A549 (cell line): ENCODE measurements at regions not wholly inside any gene's neighbourhood (a gene's known extent, or its start where the extent isn't known, plus 50 kb on each side); places are given as distances from the start of the nearest gene placed in this dataset.

Experiments used
- ATAC-seq, 2 experiments: fragments of 200-7000 bp in 1 of 2; fragments of >200 bp in 1 of 2; cut with Nextera tagmentation in 1 of 2; cut with Tn5 transposase in 1 of 2; 3 replicates each; pipeline versions ENCODE4 v1.8.0 to v1.9.1; 2018 to 2020; ENCODE audit warnings: mild to moderate bottlenecking in 1 of 2, moderate library complexity in 1 of 2
- CTCF ChIA-PET: fragments of 300-600 bp; sonication (Branson Sonifier 250); formaldehyde crosslinking; extraction: SDS; loops from one replicate; lab custom pipeline; 2021; ENCODE audit warnings: antibody characterized with exemption, inconsistent platforms; lab: Yijun Ruan, JAX
- POLR2A ChIA-PET: fragments of 350-600 bp; formaldehyde crosslinking; extraction: SDS; loops from one replicate; lab custom pipeline; 2021; ENCODE audit warnings: antibody characterized with exemption, inconsistent platforms; lab: Yijun Ruan, JAX
- DNase-seq, 2 experiments: peaks; one replicate each; pipeline versions ENCODE4 v3.0.0 to v3.0.0-alpha.2; 2011 to 2016; ENCODE audit warnings: low read depth in 1 of 2, low spot score in 1 of 2
- FAIRE-seq: peaks from 2 replicates; lab custom pipeline; 2011; peaks lifted over from hg19 to GRCh38; lab: Jason Lieb, UNC
- H3K27ac ChIP-seq, 2 experiments: fragments of >200 bp; sonication (Bioruptor Twin); formaldehyde crosslinking; 3 replicates each; pipeline ENCODE4 v1.5.1; 2016 to 2017
- H3K4me1 ChIP-seq: fragments of >200 bp; sonication (Bioruptor Twin); formaldehyde crosslinking; 3 replicates; pipeline ENCODE4 v1.6.1; 2016
- H3K4me2 ChIP-seq: fragments of >200 bp; sonication (Bioruptor Twin); formaldehyde crosslinking; 3 replicates; pipeline ENCODE4 v1.6.1; 2016
- H3K4me3 ChIP-seq: fragments of >200 bp; sonication (Bioruptor Twin); formaldehyde crosslinking; 3 replicates; pipeline ENCODE4 v1.5.1; 2016
- H3K9me3 ChIP-seq: fragments of >200 bp; sonication (Bioruptor Twin); formaldehyde crosslinking; 3 replicates; pipeline ENCODE4 v1.6.1; 2016
- ATOH8 ChIP-seq: fragments of 250-450 bp; sonication (Bioruptor Pico); IDR thresholded peaks from 2 replicates; pipeline ENCODE4 v1.5.0; 2020; ENCODE audit warnings: low read depth, mild to moderate bottlenecking, moderate library complexity
- CBX8 ChIP-seq: fragments of 200-600 bp; sonication (generic); IDR thresholded peaks from 2 replicates; pipeline ENCODE4 v1.6.1; 2016
- CEBPB ChIP-seq, 2 experiments: fragments of >200 bp in 1 of 2; sonication (Bioruptor Twin) in 1 of 2; formaldehyde crosslinking in 1 of 2; IDR thresholded peaks; 2 replicates each; pipeline ENCODE4 v1.6.1; 2012 to 2016
- CHD4 ChIP-seq: fragments of 200-600 bp; sonication (generic); IDR thresholded peaks from 2 replicates; pipeline ENCODE4 v1.6.1; 2016; ENCODE audit warnings: antibody characterized with exemption, mild to moderate bottlenecking, borderline replicate concordance
- EHF ChIP-seq: fragments of 250-450 bp; sonication (Bioruptor Pico); IDR thresholded peaks from 2 replicates; pipeline ENCODE4 v1.5.0; 2020; ENCODE audit warnings: mild to moderate bottlenecking
- EHMT2 ChIP-seq: fragments of 200-600 bp; sonication (generic); IDR thresholded peaks from 2 replicates; pipeline ENCODE4 v1.6.1; 2016; ENCODE audit warnings: antibody characterized with exemption, low read depth, mild to moderate bottlenecking, moderate library complexity
- EP300 ChIP-seq, 2 experiments: fragments of >200 bp; sonication (Bioruptor Twin); formaldehyde crosslinking; IDR thresholded peaks; 2 replicates in 1 of 2; 3 replicates in 1 of 2; pipeline ENCODE4 v1.6.1; 2016 to 2017
- FOSB ChIP-seq: fragments of 250-450 bp; sonication (Bioruptor Pico); IDR thresholded peaks from 2 replicates; pipeline ENCODE4 v1.5.0; 2020; ENCODE audit warnings: mild to moderate bottlenecking, moderate library complexity
- FOSL2 ChIP-seq, 2 experiments: fragments of 450-650 bp in 1 of 2; fragments of >200 bp in 1 of 2; sonication (Bioruptor Twin) in 1 of 2; formaldehyde crosslinking; IDR thresholded peaks; 2 replicates each; pipeline versions ENCODE4 v1.5.0 to v1.6.1; 2016 to 2020; ENCODE audit warnings: mild to moderate bottlenecking in 1 of 2, moderate library complexity in 1 of 2
- GATA3 ChIP-seq: IDR thresholded peaks from 2 replicates; pipeline ENCODE4 v1.6.1; 2012; ENCODE audit warnings: borderline replicate concordance
- HDAC2 ChIP-seq: fragments of 200-600 bp; sonication (generic); IDR thresholded peaks from 2 replicates; pipeline ENCODE4 v1.6.1; 2016
- HES2 ChIP-seq: fragments of >200 bp; sonication (Bioruptor Twin); formaldehyde crosslinking; IDR thresholded peaks from 2 replicates; pipeline ENCODE4 v1.6.1; 2016
- HEYL ChIP-seq: fragments of 250-450 bp; sonication (Bioruptor Pico); IDR thresholded peaks from 2 replicates; pipeline ENCODE4 v1.8.0; 2021; ENCODE audit warnings: mild to moderate bottlenecking, moderate library complexity
- JUN ChIP-seq, 2 experiments: fragments of >200 bp; sonication (Bioruptor Twin); formaldehyde crosslinking; IDR thresholded peaks; 2 replicates in 1 of 2; 3 replicates in 1 of 2; pipeline ENCODE4 v1.6.1; 2016 to 2017
- JUNB ChIP-seq: fragments of >200 bp; sonication (Bioruptor Twin); formaldehyde crosslinking; IDR thresholded peaks from 2 replicates; pipeline ENCODE4 v1.6.1; 2016
- KDM5A ChIP-seq: fragments of 200-600 bp; sonication (generic); IDR thresholded peaks from 2 replicates; pipeline ENCODE4 v1.6.1; 2016; ENCODE audit warnings: antibody characterized with exemption, mild to moderate bottlenecking
- MAZ ChIP-seq: fragments of 150-350 bp; IDR thresholded peaks from 2 replicates; pipeline ENCODE4 v1.6.1; 2014; ENCODE audit warnings: antibody characterized with exemption, low read depth, low read length, borderline replicate concordance
- MYC ChIP-seq: IDR thresholded peaks from 2 replicates; pipeline ENCODE4 v1.6.1; 2012; ENCODE audit warnings: mild to moderate bottlenecking, inconsistent platforms, low read length, improper control_type of control experiment, borderline replicate concordance
- NFE2L2 ChIP-seq: fragments of 150-350 bp; conservative IDR thresholded peaks from 2 replicates; pipeline ENCODE4 v1.6.1; 2014; ENCODE audit warnings: low read length
- PHF8 ChIP-seq: fragments of 200-600 bp; sonication (generic); IDR thresholded peaks from 2 replicates; pipeline ENCODE4 v1.6.1; 2016; ENCODE audit warnings: low read depth, mild to moderate bottlenecking, antibody characterized with exemption, moderate library complexity, borderline replicate concordance
- POLR2AphosphoS2 ChIP-seq: conservative IDR thresholded peaks from 2 replicates; pipeline ENCODE4 v1.6.1; 2012; ENCODE audit warnings: low read length, improper control_type of control experiment, inconsistent platforms
- RAD21 ChIP-seq, 2 experiments: fragments of >200 bp in 1 of 2; sonication (Bioruptor Twin) in 1 of 2; formaldehyde crosslinking in 1 of 2; IDR thresholded peaks in 1 of 2; conservative IDR thresholded peaks in 1 of 2; 2 replicates in 1 of 2; 3 replicates in 1 of 2; pipeline ENCODE4 v1.6.1; 2012 to 2018; ENCODE audit warnings: inconsistent platforms in 1 of 2
- REST ChIP-seq: fragments of 200-600 bp; sonication (generic); IDR thresholded peaks from 2 replicates; pipeline ENCODE4 v1.6.1; 2016; ENCODE audit warnings: antibody characterized with exemption, mild to moderate bottlenecking, moderate library complexity
- RFX5 ChIP-seq: fragments of 450-650 bp; IDR thresholded peaks from 2 replicates; pipeline ENCODE4 v1.7.1; 2014; ENCODE audit warnings: antibody characterized with exemption, mild to moderate bottlenecking, moderate library complexity
- SREBF2 ChIP-seq: fragments of 450-650 bp; IDR thresholded peaks from 2 replicates; pipeline ENCODE4 v1.6.1; 2014; ENCODE audit warnings: mild to moderate bottlenecking, moderate library complexity
- USF2 ChIP-seq: fragments of 450-650 bp; IDR thresholded peaks from 2 replicates; pipeline ENCODE4 v1.6.1; 2014; ENCODE audit warnings: antibody characterized with exemption
- ZFP36 ChIP-seq: fragments of 450-650 bp; IDR thresholded peaks from 2 replicates; pipeline ENCODE4 v1.6.1; 2014; ENCODE audit warnings: borderline replicate concordance; ENCODE audit not compliant: partially characterized antibody
- WGBS: methylation state at CpG from one replicate; pipeline ENCODE4 v1.1.6; 2017; ENCODE audit errors: missing lambda C conversion rate; 5-methylcytosine and 5-hydroxymethylcytosine counted together
- TF ChIP-seq, protein P1 (sequence below): IDR thresholded peaks from 2 replicates; pipeline ENCODE4 v1.6.1; 2012

- TF ChIP-seq MYC: no peak
- TF ChIP-seq, all 56 proteins: peak for 0
These were observed 273.4 kb downstream of the HAPSTR1 start (continued) for GRCh38 chr16:9364721-9365369.

DNA sequence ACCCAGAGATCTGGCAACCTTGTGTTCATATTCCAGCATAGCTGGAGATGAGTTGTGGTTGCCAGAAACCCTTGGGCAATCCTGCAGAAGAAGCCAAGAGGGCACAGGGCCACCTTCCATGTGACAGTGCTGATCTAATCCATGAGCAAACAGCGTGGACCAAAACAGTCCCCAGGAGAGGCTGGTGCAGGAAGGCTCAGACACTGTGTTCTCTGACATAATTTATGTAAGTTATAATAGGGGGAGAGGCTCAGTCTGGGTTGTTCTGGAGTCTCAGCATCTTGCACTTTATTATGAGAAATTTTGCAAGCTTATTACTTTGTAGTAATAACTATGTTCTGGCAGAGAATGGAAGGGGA lies 273.9 kb downstream of the HAPSTR1 start:
- FAIRE-seq (no peak), ATAC-seq (peak in 1 of 2 experiments; percentile 60; a peak in 1 of 6 replicates), DNase-seq (no peak)
- Histone ChIP-seq H3K4me1 (no peaks in the 10 kb centered on the region), H3K4me3 (no peak overlapping the region), H3K4me2 (no peak overlapping the region), H3K9me3 (no peaks in the 10 kb centered on the region), H3K27ac (no peak overlapping the region)
- CTCF ChIA-PET: interaction anchor here (1.2 kb wide), 1 partner anchor 107 kb away, joined by 4 read pairs; no protein-coding TSS in a partner anchor
- WGBS: 0% methylated on average over 1 of the region's 1 CpG
- no peak for TF ChIP-seq FOSB (CRISPR knock-in tag)
- TF ChIP-seq ZFP36: no peak
- no peak for TF ChIP-seq HDAC2
- no peak for TF ChIP-seq HES2
- no peak for TF ChIP-seq CEBPB (IDR thresholded peaks at IDR 0.05)
- no peak for TF ChIP-seq EHMT2
- no peak for TF ChIP-seq USF2
- no peak for TF ChIP-seq JUNB
- no peak for TF ChIP-seq HEYL
- TF ChIP-seq CHD4: no peak
- no peak for TF ChIP-seq MAZ
- no peak for TF ChIP-seq CBX8
- POLR2A ChIA-PET: no interaction called here

DNA sequence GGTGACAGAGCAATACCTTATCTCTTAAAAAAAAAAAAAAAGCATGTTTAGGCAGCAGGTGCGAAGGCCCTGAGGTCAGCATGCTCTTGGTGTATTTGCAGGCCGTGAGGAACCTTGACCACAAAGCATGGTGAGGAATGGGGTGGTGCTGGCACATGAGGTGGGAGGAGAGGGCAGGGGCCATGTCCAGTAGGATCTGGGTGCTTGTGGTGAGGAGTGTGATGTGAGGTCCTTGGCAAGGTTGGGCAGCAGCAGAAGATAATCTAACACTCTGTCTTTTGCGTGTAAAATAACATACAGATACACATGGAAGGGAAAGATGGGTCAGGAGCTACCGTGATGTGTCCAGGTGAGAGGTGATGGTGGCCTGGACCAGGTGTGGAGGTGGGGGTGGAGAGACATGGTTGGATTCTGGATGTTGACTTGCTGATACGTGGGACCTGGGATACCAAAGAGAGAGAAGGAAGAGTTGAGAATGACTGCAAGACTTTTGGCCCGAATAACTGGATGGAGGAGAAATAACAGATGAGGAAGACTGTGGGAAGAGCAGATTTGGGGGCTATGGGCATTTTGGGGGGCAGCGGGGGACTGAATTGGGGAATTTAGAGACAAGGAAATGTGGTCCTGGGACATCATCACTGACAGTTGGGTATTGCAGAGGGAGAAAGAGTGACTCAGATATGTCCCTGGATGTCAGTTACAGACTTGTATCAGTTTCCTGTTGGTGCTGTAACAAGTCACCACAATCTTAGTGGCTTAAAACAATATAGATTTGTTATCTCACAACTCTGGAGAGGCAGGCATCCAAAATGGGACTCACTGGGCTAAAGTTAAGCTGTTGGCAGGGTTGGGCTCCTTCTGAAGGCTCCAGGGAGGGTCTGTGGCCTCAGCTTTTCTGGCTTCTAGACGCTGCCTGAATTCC lies 274.9 kb downstream of the HAPSTR1 start:
- 3% methylated on average over 8 of the region's 8 CpGs for WGBS
- no peak overlapping the region for H3K27ac ChIP-seq
- no peak overlapping the region for H3K4me3 ChIP-seq
- no peak for TF ChIP-seq REST
- TF ChIP-seq, protein P1, sequence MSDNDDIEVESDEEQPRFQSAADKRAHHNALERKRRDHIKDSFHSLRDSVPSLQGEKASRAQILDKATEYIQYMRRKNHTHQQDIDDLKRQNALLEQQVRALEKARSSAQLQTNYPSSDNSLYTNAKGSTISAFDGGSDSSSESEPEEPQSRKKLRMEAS: no peak
- no peak for TF ChIP-seq PHF8
- TF ChIP-seq EHF (CRISPR knock-in tag): no peak
- TF ChIP-seq CHD4: no peak
- TF ChIP-seq FOSL2 (IDR thresholded peaks at IDR 0.05): no peak
- TF ChIP-seq FOSL2 (CRISPR knock-in tag; IDR thresholded peaks at IDR 0.05): no peak
- no peak for TF ChIP-seq RFX5
- no peak for TF ChIP-seq JUN (IDR thresholded peaks at IDR 0.05)
- no peak for TF ChIP-seq HDAC2
- no peak for TF ChIP-seq KDM5A
- no peak for TF ChIP-seq GATA3
- no peak for TF ChIP-seq EP300 (IDR thresholded peaks at IDR 0.05)
- TF ChIP-seq MAZ: no peak
- TF ChIP-seq RAD21 (conservative IDR thresholded peaks at IDR 0.05 in 1 of 2, IDR thresholded peaks at IDR 0.05 in 1 of 2): no peak
- no peak for TF ChIP-seq SREBF2
- no peak for TF ChIP-seq ATOH8
- TF ChIP-seq POLR2AphosphoS2: no peak
- no peak for TF ChIP-seq NFE2L2
- ATAC-seq: no peak
- CTCF ChIA-PET: no interaction called here
- no peak for DNase-seq
- no peak for FAIRE-seq
- H3K4me2 ChIP-seq: no peak overlapping the region
- no peaks in the 10 kb centered on the region for H3K9me3 ChIP-seq
- POLR2A ChIA-PET: no interaction called here
- no peaks in the 10 kb centered on the region for H3K4me1 ChIP-seq
